Mononuclear cell (primary cell): ENCODE measurements at regions not wholly inside any gene's neighbourhood (a gene's known extent, or its start where the extent isn't known, plus 50 kb on each side); places are given as distances from the start of the nearest gene placed in this dataset.
"Not testable (repeated sequence)": the region's sequence is repeated elsewhere in the genome, so short reads cannot be mapped to it uniquely, and the experiment has no call there.

ENCODE experiments used
- H3K27me3 ChIP-seq: 2 replicates; pipeline ENCODE4 v1.6.0; 2011; ENCODE audit warnings: low read length, control low read depth; ENCODE audit not compliant: insufficient read depth
- H3K4me1 ChIP-seq: 2 replicates; pipeline ENCODE4 v1.5.1; 2011; ENCODE audit warnings: mild to moderate bottlenecking, low read length, control low read depth; ENCODE audit not compliant: insufficient read depth
- H3K4me3 ChIP-seq: 2 replicates; pipeline ENCODE4 v1.5.1; 2011; ENCODE audit warnings: mild to moderate bottlenecking, low read length, moderate library complexity
- H3K9me3 ChIP-seq: 2 replicates; pipeline ENCODE4 v1.5.1; 2011; ENCODE audit warnings: low read depth, mild to moderate bottlenecking, control low read depth, low read length

- Histone ChIP-seq H3K4me3 (no peak overlapping the region), H3K4me1 (no peaks in the 10 kb centered on the region), H3K9me3 (no peaks in the 10 kb centered on the region), H3K27me3 (no peaks in the 10 kb centered on the region)
Observed at GRCh38 chr13:104678161-104678560, 1611.9 kb upstream of the SLC10A2 start.

- Histone ChIP-seq H3K9me3 (no peaks in the 10 kb centered on the region), H3K27me3 (no peaks in the 10 kb centered on the region), H3K4me1 (no peaks in the 10 kb centered on the region), H3K4me3 (no peak overlapping the region)
Observed at GRCh38 chr13:104671901-104672300, 1605.7 kb upstream of the SLC10A2 start.

- H3K4me1 ChIP-seq = no peaks in the 10 kb centered on the region
- H3K27me3 ChIP-seq = no peaks in the 10 kb centered on the region
- H3K9me3 ChIP-seq = no peaks in the 10 kb centered on the region
Observed at GRCh38 chr13:104657196-104657595, 1591.0 kb upstream of the SLC10A2 start.

GRCh38 chr13:104650431-104650830, 1584.2 kb upstream of the SLC10A2 start:
- no peak overlapping the region for H3K4me3 ChIP-seq
- no peaks in the 10 kb centered on the region for H3K4me1 ChIP-seq
- no peaks in the 10 kb centered on the region for H3K9me3 ChIP-seq
- H3K27me3 ChIP-seq = no peaks in the 10 kb centered on the region

More at GRCh38 chr13:104657196-104657595, 1591.0 kb upstream of the SLC10A2 start:
- no peak overlapping the region for H3K4me3 ChIP-seq

GRCh38 chr13:104648291-104648690, 1582.1 kb upstream of the SLC10A2 start:
- Histone ChIP-seq H3K27me3 (no peaks in the 10 kb centered on the region), H3K9me3 (no peaks in the 10 kb centered on the region), H3K4me1 (no peaks in the 10 kb centered on the region)

GRCh38 chr13:104645786-104646185, 1579.6 kb upstream of the SLC10A2 start:
- H3K27me3 ChIP-seq = no peaks in the 10 kb centered on the region
- no peaks in the 10 kb centered on the region for H3K9me3 ChIP-seq
- H3K4me1 ChIP-seq = no peaks in the 10 kb centered on the region
- no peak overlapping the region for H3K4me3 ChIP-seq

More at GRCh38 chr13:104648291-104648690, 1582.1 kb upstream of the SLC10A2 start:
- H3K4me3 ChIP-seq = no peak overlapping the region

- no peaks in the 10 kb centered on the region for H3K4me1 ChIP-seq
- no peak overlapping the region for H3K4me3 ChIP-seq
- no peaks in the 10 kb centered on the region for H3K9me3 ChIP-seq
- no peaks in the 10 kb centered on the region for H3K27me3 ChIP-seq
Observed at GRCh38 chr13:104641309-104641708, 1575.1 kb upstream of the SLC10A2 start.

- no peaks in the 10 kb centered on the region for H3K27me3 ChIP-seq
- no peak overlapping the region for H3K4me3 ChIP-seq
- H3K9me3 ChIP-seq = no peaks in the 10 kb centered on the region
- H3K4me1 ChIP-seq = no peaks in the 10 kb centered on the region
Observed at GRCh38 chr13:104635879-104636278, 1569.7 kb upstream of the SLC10A2 start.

- Histone ChIP-seq H3K4me1 (no peaks in the 10 kb centered on the region), H3K27me3 (no peaks in the 10 kb centered on the region), H3K4me3 (no peak overlapping the region), H3K9me3 (no peaks in the 10 kb centered on the region)
Observed at GRCh38 chr13:104634016-104634415, 1567.8 kb upstream of the SLC10A2 start.

GRCh38 chr13:104632736-104633135, 1566.5 kb upstream of the SLC10A2 start:
- Histone ChIP-seq H3K4me3 (no peak overlapping the region), H3K27me3 (no peaks in the 10 kb centered on the region), H3K4me1 (no peaks in the 10 kb centered on the region), H3K9me3 (no peaks in the 10 kb centered on the region)

GRCh38 chr13:104625201-104625600, 1559.0 kb upstream of the SLC10A2 start:
- Histone ChIP-seq H3K9me3 (no peaks in the 10 kb centered on the region), H3K27me3 (no peaks in the 10 kb centered on the region), H3K4me1 (no peaks in the 10 kb centered on the region), H3K4me3 (no peak overlapping the region)

GRCh38 chr13:104616990-104617389, 1550.8 kb upstream of the SLC10A2 start:
- H3K9me3 ChIP-seq = no peaks in the 10 kb centered on the region
- H3K4me1 ChIP-seq = no peaks in the 10 kb centered on the region
- H3K27me3 ChIP-seq = no peaks in the 10 kb centered on the region
- H3K4me3 ChIP-seq = no peak overlapping the region

- no peaks in the 10 kb centered on the region for H3K4me1 ChIP-seq
- no peaks in the 10 kb centered on the region for H3K9me3 ChIP-seq
- no peak overlapping the region for H3K4me3 ChIP-seq
- no peaks in the 10 kb centered on the region for H3K27me3 ChIP-seq
Observed at GRCh38 chr13:104614361-104615145, 1548.3 kb upstream of the SLC10A2 start.

GRCh38 chr13:104608331-104608730, 1542.1 kb upstream of the SLC10A2 start:
- no peaks in the 10 kb centered on the region for H3K4me1 ChIP-seq
- H3K9me3 ChIP-seq = no peaks in the 10 kb centered on the region
- no peak overlapping the region for H3K4me3 ChIP-seq
- H3K27me3 ChIP-seq = no peaks in the 10 kb centered on the region

- H3K27me3 ChIP-seq, H3K9me3 ChIP-seq, H3K4me3 ChIP-seq, H3K4me1 ChIP-seq: not testable (repeated sequence)
Observed at GRCh38 chr13:104605435-104605834, 1539.2 kb upstream of the SLC10A2 start.

- no peaks in the 10 kb centered on the region for H3K27me3 ChIP-seq
- H3K4me3 ChIP-seq = no peak overlapping the region
- no peaks in the 10 kb centered on the region for H3K9me3 ChIP-seq
- no peaks in the 10 kb centered on the region for H3K4me1 ChIP-seq
Observed at GRCh38 chr13:104597546-104598180, 1531.4 kb upstream of the SLC10A2 start.
